Testis (tissue), 2 donors: ENCODE measurements at regions not wholly inside any gene's neighbourhood (a gene's known extent, or its start where the extent isn't known, plus 50 kb on each side); places are given as distances from the start of the nearest gene placed in this dataset.
"Not testable (repeated sequence)": the region's sequence is repeated elsewhere in the genome, so short reads cannot be mapped to it uniquely, and the experiment has no call there.

ENCODE experiments used
- POLR2A ChIP-seq: fragments of 450-650 bp; IDR thresholded peaks from one replicate; pipeline ENCODE4 v1.6.1; 2017; ENCODE audit warnings: antibody characterized with exemption, mild to moderate bottlenecking, moderate library complexity
- TF ChIP-seq, protein P1 (sequence below), 3 experiments: fragments of 450-650 bp in 2 of 3; fragments of 200-600 bp in 1 of 3; sonication (generic) in 1 of 3; IDR thresholded peaks; one replicate each; pipeline ENCODE4 v1.5.1; 2016 to 2019; ENCODE audit warnings: antibody characterized with exemption in 3 of 3, mild to moderate bottlenecking in 2 of 3, moderate library complexity in 1 of 3

DNA sequence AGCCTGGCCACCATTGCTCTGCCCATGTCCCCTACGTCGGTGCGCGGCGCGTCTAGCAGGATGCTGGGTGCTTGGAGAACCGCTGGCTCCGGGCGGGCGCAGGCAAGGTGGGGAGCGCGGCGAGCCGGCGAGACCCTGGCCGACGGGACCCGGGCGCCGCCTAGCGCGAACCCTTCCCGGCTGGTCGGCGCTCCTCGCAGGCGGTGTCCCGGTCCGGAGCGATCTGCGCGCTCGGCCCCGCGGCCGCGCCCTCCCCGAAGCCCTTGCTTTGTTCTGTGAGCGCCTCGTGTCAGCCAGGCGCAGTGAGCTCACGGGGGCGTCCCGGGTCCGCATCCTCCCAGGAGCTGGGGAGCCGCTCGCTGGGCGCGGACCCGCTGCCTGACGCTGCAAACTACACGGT is 219.1 kb upstream of the HSFY2 start:
- TF ChIP-seq, protein P1, sequence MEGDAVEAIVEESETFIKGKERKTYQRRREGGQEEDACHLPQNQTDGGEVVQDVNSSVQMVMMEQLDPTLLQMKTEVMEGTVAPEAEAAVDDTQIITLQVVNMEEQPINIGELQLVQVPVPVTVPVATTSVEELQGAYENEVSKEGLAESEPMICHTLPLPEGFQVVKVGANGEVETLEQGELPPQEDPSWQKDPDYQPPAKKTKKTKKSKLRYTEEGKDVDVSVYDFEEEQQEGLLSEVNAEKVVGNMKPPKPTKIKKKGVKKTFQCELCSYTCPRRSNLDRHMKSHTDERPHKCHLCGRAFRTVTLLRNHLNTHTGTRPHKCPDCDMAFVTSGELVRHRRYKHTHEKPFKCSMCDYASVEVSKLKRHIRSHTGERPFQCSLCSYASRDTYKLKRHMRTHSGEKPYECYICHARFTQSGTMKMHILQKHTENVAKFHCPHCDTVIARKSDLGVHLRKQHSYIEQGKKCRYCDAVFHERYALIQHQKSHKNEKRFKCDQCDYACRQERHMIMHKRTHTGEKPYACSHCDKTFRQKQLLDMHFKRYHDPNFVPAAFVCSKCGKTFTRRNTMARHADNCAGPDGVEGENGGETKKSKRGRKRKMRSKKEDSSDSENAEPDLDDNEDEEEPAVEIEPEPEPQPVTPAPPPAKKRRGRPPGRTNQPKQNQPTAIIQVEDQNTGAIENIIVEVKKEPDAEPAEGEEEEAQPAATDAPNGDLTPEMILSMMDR (IDR thresholded peaks at IDR 0.05), result not testable (repeated sequence)
- TF ChIP-seq POLR2A, result not testable (repeated sequence)
